ENCODE measurements at regions not wholly inside any gene's neighbourhood (a gene's known extent, or its start where the extent isn't known, plus 50 kb on each side); places are given as distances from the start of the nearest gene placed in this dataset.

DNA sequence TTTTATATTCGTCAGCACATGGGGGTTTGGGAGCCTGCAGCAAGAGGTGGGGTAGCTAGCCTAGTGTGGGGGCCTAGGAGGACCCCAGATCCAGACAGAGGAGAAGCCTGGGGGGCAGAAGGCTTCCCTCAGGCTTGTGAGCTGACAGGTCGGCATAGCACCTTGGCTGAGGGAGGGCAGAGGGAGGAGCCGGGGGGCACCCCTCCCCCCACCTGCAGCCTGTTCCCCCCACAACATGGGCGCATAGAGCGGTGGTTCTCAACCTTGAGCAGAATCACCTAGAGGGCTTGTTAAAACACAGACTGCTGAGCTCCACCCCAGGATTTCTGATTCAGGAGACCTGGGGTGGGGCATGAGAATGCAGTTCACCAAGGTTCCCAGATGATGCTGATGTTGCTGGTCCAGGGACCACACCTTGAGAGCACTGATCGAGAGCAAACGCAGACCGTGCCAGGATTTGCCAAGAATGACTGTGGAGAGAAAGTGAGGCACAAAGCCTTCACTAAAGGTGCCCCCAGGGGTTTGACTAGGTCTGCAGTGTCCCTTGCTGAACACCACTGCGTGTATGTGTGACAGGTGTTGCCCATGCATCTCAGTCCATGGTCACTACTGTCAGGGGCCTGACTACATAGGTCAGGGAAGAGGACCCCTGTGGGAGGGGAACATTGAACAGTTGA, 163.3 kb downstream of the MACROH2A1 start:
- TF ChIP-seq PHF8 (IDR thresholded peaks at IDR 0.05; ENCODE audit: borderline replicate concordance, low read depth) (no peak), MYC (IDR thresholded peaks at IDR 0.05; ENCODE audit: borderline replicate concordance, low read length) (no peak), ZNF302 (CRISPR knock-in tag; IDR thresholded peaks at IDR 0.05) (no peak), EHF (CRISPR knock-in tag; IDR thresholded peaks at IDR 0.05) (no peak), ZC3H11A (IDR thresholded peaks at IDR 0.05) (no peak), RFX5 (IDR thresholded peaks at IDR 0.05) (no peak), POLR2AphosphoS2 (conservative IDR thresholded peaks at IDR 0.05; ENCODE audit: low read length) (no peak), NFE2L2 (conservative IDR thresholded peaks at IDR 0.05; ENCODE audit: low read length) (no peak), RCOR1 (IDR thresholded peaks at IDR 0.05; ENCODE audit: low read depth, low read length) (no peak)
- TF ChIP-seq, protein P1, sequence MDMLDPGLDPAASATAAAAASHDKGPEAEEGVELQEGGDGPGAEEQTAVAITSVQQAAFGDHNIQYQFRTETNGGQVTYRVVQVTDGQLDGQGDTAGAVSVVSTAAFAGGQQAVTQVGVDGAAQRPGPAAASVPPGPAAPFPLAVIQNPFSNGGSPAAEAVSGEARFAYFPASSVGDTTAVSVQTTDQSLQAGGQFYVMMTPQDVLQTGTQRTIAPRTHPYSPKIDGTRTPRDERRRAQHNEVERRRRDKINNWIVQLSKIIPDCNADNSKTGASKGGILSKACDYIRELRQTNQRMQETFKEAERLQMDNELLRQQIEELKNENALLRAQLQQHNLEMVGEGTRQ (IDR thresholded peaks at IDR 0.05), result no peak
- TF ChIP-seq, protein P2, sequence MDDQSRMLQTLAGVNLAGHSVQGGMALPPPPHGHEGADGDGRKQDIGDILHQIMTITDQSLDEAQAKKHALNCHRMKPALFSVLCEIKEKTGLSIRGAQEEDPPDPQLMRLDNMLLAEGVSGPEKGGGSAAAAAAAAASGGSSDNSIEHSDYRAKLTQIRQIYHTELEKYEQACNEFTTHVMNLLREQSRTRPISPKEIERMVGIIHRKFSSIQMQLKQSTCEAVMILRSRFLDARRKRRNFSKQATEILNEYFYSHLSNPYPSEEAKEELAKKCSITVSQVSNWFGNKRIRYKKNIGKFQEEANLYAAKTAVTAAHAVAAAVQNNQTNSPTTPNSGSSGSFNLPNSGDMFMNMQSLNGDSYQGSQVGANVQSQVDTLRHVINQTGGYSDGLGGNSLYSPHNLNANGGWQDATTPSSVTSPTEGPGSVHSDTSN (IDR thresholded peaks at IDR 0.05), result no peak
- CTCF ChIA-PET, result interaction anchor here (1.0 to 3.0 kb wide), 3 partner anchors 11 to 44 kb away, joined by 3 to 14 read pairs (median 3); no protein-coding TSS in a partner anchor
- no peaks in the 10 kb centered on the region for H3K9me3 ChIP-seq
- WGBS (ENCODE audit: missing lambda C conversion rate), result 74% methylated on average over 8 of the region's 9 CpGs
- POLR2A ChIA-PET, result no interaction called here
- H3K4me3 ChIP-seq, result no peak overlapping the region
- H3K4me2 ChIP-seq, result no peak overlapping the region
- no peak overlapping the region for H3K27ac ChIP-seq
- no peak for ATAC-seq
- FAIRE-seq, result no peak
- H3K4me1 ChIP-seq, result peaks cover 6% of the 10 kb centered on the region
- no peak for DNase-seq (ENCODE audit: low read depth in 1 of 2, low spot score in 1 of 2)

DNA sequence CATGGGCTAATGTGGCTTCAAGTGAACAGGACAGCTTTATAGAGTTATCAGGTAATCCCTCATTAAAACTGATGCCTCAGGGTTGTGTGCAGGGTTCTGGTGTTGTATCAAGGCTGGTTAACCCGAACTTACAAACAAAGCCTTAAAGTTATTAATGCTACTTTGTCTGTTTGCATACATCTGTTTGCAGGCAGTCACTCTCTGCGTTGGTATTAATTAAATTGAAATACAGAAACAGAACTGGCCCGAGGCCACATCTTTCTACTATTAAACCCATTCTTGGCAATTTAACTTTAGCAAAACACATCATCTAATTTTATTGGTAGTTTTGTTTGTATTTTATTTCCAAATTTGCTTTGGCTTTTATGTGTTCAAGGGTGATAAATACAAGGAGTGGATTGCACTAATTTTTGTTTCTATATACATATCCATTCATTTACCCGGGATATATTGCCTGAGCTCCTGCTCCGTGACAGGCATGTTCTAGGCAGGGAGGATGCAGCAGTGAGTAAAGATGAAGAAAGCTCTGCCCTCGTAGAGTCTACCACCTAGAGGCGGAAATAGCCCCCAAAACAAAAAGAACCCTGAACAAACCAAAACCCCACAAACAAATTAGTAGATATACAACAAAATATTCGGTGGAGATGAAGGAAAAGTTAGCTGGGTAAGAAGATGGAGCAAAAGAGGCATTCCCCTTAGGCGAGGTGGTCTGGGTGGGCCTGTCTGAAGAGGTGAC, 164.2 kb downstream of the MACROH2A1 start:
- no peak for ATAC-seq
- CTCF ChIA-PET, result interaction anchor here (0.8 to 3.0 kb wide), 3 partner anchors 10 to 43 kb away, joined by 3 to 14 read pairs (median 3); no protein-coding TSS in a partner anchor
- FAIRE-seq, result no peak
- no peak overlapping the region for H3K4me3 ChIP-seq
- TF ChIP-seq ESRRA (IDR thresholded peaks at IDR 0.05; ENCODE audit: borderline replicate concordance, low read length) (no peak), CBX8 (IDR thresholded peaks at IDR 0.05) (no peak), ZSCAN20 (CRISPR knock-in tag; IDR thresholded peaks at IDR 0.05) (no peak), FOSL2 (IDR thresholded peaks at IDR 0.05) (no peak), FOSL2 (CRISPR knock-in tag; IDR thresholded peaks at IDR 0.05) (no peak), CHD2 (IDR thresholded peaks at IDR 0.05; ENCODE audit: low read length, partially characterized antibody) (no peak), RFX5 (IDR thresholded peaks at IDR 0.05) (no peak), FOXS1 (CRISPR knock-in tag; IDR thresholded peaks at IDR 0.05) (no peak), TP53 (CRISPR knock-in tag; IDR thresholded peaks at IDR 0.05) (no peak), CHD4 (IDR thresholded peaks at IDR 0.05; ENCODE audit: borderline replicate concordance) (no peak), HOXB5 (CRISPR knock-in tag; IDR thresholded peaks at IDR 0.05) (no peak), HOXB13 (CRISPR knock-in tag; IDR thresholded peaks at IDR 0.05; ENCODE audit: low read depth) (no peak), MAFK (IDR thresholded peaks at IDR 0.05; ENCODE audit: partially characterized antibody) (no peak), BHLHE40 (IDR thresholded peaks at IDR 0.05; ENCODE audit: low read depth, low read length) (no peak)
- TF ChIP-seq, protein P3, sequence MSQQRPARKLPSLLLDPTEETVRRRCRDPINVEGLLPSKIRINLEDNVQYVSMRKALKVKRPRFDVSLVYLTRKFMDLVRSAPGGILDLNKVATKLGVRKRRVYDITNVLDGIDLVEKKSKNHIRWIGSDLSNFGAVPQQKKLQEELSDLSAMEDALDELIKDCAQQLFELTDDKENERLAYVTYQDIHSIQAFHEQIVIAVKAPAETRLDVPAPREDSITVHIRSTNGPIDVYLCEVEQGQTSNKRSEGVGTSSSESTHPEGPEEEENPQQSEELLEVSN (IDR thresholded peaks at IDR 0.05; ENCODE audit: borderline replicate concordance, low read depth), result no peak
- TF ChIP-seq, protein P2 (IDR thresholded peaks at IDR 0.05), result no peak
- 70% methylated on average over 9 of the region's 9 CpGs for WGBS (ENCODE audit: missing lambda C conversion rate)
- H3K4me1 ChIP-seq, result peaks cover 15% of the 10 kb centered on the region
- H3K27ac ChIP-seq, result no peak overlapping the region
- H3K9me3 ChIP-seq, result no peaks in the 10 kb centered on the region
- H3K4me2 ChIP-seq, result no peak overlapping the region
- DNase-seq (ENCODE audit: low read depth in 1 of 2, low spot score in 1 of 2), result no peak
- POLR2A ChIA-PET, result no interaction called here

Measured in A549 (cell line).